HCT116 (cell line): ENCODE measurements at regions not wholly inside any gene's neighbourhood (a gene's known extent, or its start where the extent isn't known, plus 50 kb on each side); places are given as distances from the start of the nearest gene placed in this dataset.

Source experiments
- ATAC-seq: fragments of 200-7000 bp; cut with Tn5 transposase; 2 replicates; pipeline ENCODE4 v1.9.1; 2020; ENCODE audit warnings: mild to moderate bottlenecking, moderate library complexity
- BruUV-seq: library from RNA; stranded (reverse); fragments of 400-500 nt; replicated peaks from 2 replicates; lab custom pipeline; 2021; lab: Mats Ljungman, UMichigan
- CTCF ChIA-PET: fragments of 300-600 bp; sonication (Branson Sonifier 250); formaldehyde crosslinking; loops from one replicate; lab custom pipeline; 2021; ENCODE audit warnings: antibody characterized with exemption; lab: Charles Lee
- POLR2A ChIA-PET: fragments of 300-600, 350-600 bp; sonication (Branson Sonifier 250); formaldehyde crosslinking; loops from one replicate; lab custom pipeline; 2021; ENCODE audit warnings: antibody characterized with exemption; lab: Charles Lee
- RAD21 ChIA-PET, 2 experiments: fragments of 300-600 bp; sonication (Branson Sonifier 250); formaldehyde crosslinking; loops; one replicate each; lab custom pipeline; 2023; ENCODE audit warnings: low total read pairs in 2 of 2; ENCODE audit not compliant: uncharacterized antibody in 2 of 2, unreplicated experiment in 2 of 2, low non-redundant PET in 1 of 2; lab: Charles Lee
- DNase-seq: peaks from one replicate; pipeline ENCODE4 v3.0.0-alpha.2; 2010; ENCODE audit warnings: low read depth, low spot score
- H2AFZ ChIP-seq: fragments of 200-600 bp; shearing (Covaris generic), sonication (generic); 2 replicates; pipeline ENCODE4 v1.6.1; 2017; ENCODE audit warnings: low read depth, mixed run types, mixed read lengths, antibody characterized with exemption, low read length; ENCODE audit not compliant: poor library complexity, severe bottlenecking
- H3K27ac ChIP-seq: 2 replicates; pipeline ENCODE4 v1.5.1; 2012; ENCODE audit warnings: low read depth, low read length
- H3K27me3 ChIP-seq: fragments of 200-600 bp; sonication (generic); 2 replicates; pipeline ENCODE4 v1.6.1; 2016; ENCODE audit warnings: mixed run types, low read length, mixed read lengths; ENCODE audit not compliant: insufficient read depth
- H3K36me3 ChIP-seq, 2 experiments: fragments of 200-500 bp in 1 of 2; fragments of 200-600 bp in 1 of 2; sonication (Bioruptor generic) in 1 of 2; sonication (generic) in 1 of 2; 2 replicates each; pipeline versions ENCODE4 v1.5.1 to v1.6.1; 2014 to 2016; ENCODE audit warnings: low read length in 2 of 2, inconsistent platforms in 1 of 2, mixed read lengths in 1 of 2, mixed run types in 1 of 2; ENCODE audit not compliant: insufficient read depth in 2 of 2, control insufficient read depth in 1 of 2
- H3K4me1 ChIP-seq, 2 experiments: fragments of 200-600 bp in 1 of 2; sonication (generic) in 1 of 2; 2 replicates each; pipeline versions ENCODE4 v1.5.1 to v1.6.1; 2012 to 2017; ENCODE audit warnings: low read length in 2 of 2, inconsistent platforms in 1 of 2, mild to moderate bottlenecking in 1 of 2, mixed read lengths in 1 of 2, mixed run types in 1 of 2, moderate library complexity in 1 of 2; ENCODE audit not compliant: insufficient read depth in 2 of 2, control insufficient read depth in 1 of 2
- H3K4me2 ChIP-seq: fragments of 200-600 bp; sonication (generic); 2 replicates; pipeline ENCODE4 v1.6.1; 2017; ENCODE audit warnings: mixed run types, low read length, mixed read lengths
- H3K4me3 ChIP-seq, 2 experiments: fragments of 200-600 bp in 1 of 2; sonication (generic) in 1 of 2; replicated peaks in 1 of 2; 2 replicates each; pipeline ENCODE4 v1.5.1; 2011 to 2016; ENCODE audit warnings: low read length in 2 of 2, control low read depth in 1 of 2, low read depth in 1 of 2, mild to moderate bottlenecking in 1 of 2, mixed read lengths in 1 of 2, mixed run types in 1 of 2
- H3K79me2 ChIP-seq: fragments of 200-600 bp; sonication (generic); 2 replicates; pipeline ENCODE4 v1.6.1; 2017; ENCODE audit warnings: mild to moderate bottlenecking, mixed run types, low read length, moderate library complexity, mixed read lengths; ENCODE audit not compliant: insufficient read depth
- H3K9ac ChIP-seq: fragments of 200-600 bp; sonication (generic); 2 replicates; pipeline ENCODE4 v1.6.1; 2016; ENCODE audit warnings: low read length, mixed read lengths
- H3K9me2 ChIP-seq: fragments of 200-600 bp; sonication (generic), shearing (Covaris generic); 2 replicates; pipeline ENCODE4 v1.6.1; 2017; ENCODE audit warnings: mixed run types, mild to moderate bottlenecking, moderate library complexity; ENCODE audit not compliant: insufficient read depth
- H3K9me3 ChIP-seq, 2 experiments: fragments of 200-500 bp in 1 of 2; fragments of 200-600 bp in 1 of 2; sonication (Bioruptor generic) in 1 of 2; sonication (generic) in 1 of 2; 2 replicates each; pipeline ENCODE4 v1.6.1; 2014 to 2017; ENCODE audit warnings: low read length in 2 of 2, mixed read lengths in 2 of 2, inconsistent platforms in 1 of 2, low read depth in 1 of 2, mild to moderate bottlenecking in 1 of 2, mixed run types in 1 of 2, moderate library complexity in 1 of 2; ENCODE audit not compliant: control insufficient read depth in 1 of 2, insufficient read depth in 1 of 2
- H4K20me1 ChIP-seq: fragments of 200-600 bp; sonication (generic), shearing (Covaris generic); 2 replicates; pipeline ENCODE4 v1.6.1; 2017; ENCODE audit warnings: mixed run types, mild to moderate bottlenecking, moderate library complexity; ENCODE audit not compliant: insufficient read depth
- ATF3 ChIP-seq: IDR thresholded peaks from 2 replicates; pipeline ENCODE4 v1.6.1; 2012
- CBX3 ChIP-seq: IDR thresholded peaks from 2 replicates; pipeline ENCODE4 v1.6.1; 2012; ENCODE audit warnings: low read depth
- ELF1 ChIP-seq: IDR thresholded peaks from 2 replicates; pipeline ENCODE4 v1.6.1; 2012; ENCODE audit warnings: low read depth, borderline replicate concordance
- EZH2 ChIP-seq: fragments of 200-600 bp; sonication (generic); IDR thresholded peaks from 2 replicates; pipeline ENCODE4 v1.6.1; 2017; ENCODE audit warnings: antibody characterized with exemption, mixed run types
- EZH2phosphoT487 ChIP-seq: fragments of 200-600 bp; IDR thresholded peaks from 2 replicates; pipeline ENCODE4 v1.6.1; 2018; ENCODE audit warnings: antibody characterized with exemption, borderline replicate concordance
- FOSL1 ChIP-seq: IDR thresholded peaks from 2 replicates; pipeline ENCODE4 v1.6.1; 2012; ENCODE audit warnings: low read depth
- MAX ChIP-seq: IDR thresholded peaks from 2 replicates; pipeline ENCODE4 v1.6.1; 2012
- POLR2A ChIP-seq: IDR thresholded peaks from 2 replicates; pipeline ENCODE4 v1.7.0; 2011; ENCODE audit warnings: borderline replicate concordance; ENCODE audit not compliant: insufficient read depth, insufficient read length; ENCODE audit errors: extremely low read depth
- RAD21 ChIP-seq: IDR thresholded peaks from 2 replicates; pipeline ENCODE4 v1.6.1; 2012; ENCODE audit warnings: low read depth, mild to moderate bottlenecking
- SP1 ChIP-seq: IDR thresholded peaks from 2 replicates; pipeline ENCODE4 v1.6.1; 2012; ENCODE audit warnings: low read depth
- SRF ChIP-seq: IDR thresholded peaks from 2 replicates; pipeline ENCODE4 v1.6.1; 2012; ENCODE audit warnings: low read depth
- TCF7L2 ChIP-seq: IDR thresholded peaks from 2 replicates; pipeline ENCODE4 v1.7.0; 2011; ENCODE audit warnings: borderline replicate concordance, inconsistent platforms; ENCODE audit not compliant: insufficient read depth, insufficient read length; ENCODE audit errors: extremely low read depth
- ZFX ChIP-seq: fragments of 450-650 bp; IDR thresholded peaks from 2 replicates; pipeline ENCODE4 v1.6.1; 2017
- ZNF274 ChIP-seq: fragments of 200-500 bp; sonication (Bioruptor generic); IDR thresholded peaks from 2 replicates; pipeline ENCODE4 v1.6.1; 2014; ENCODE audit warnings: mild to moderate bottlenecking, low read depth, low read length, inconsistent platforms
- intact Hi-C: fragments of 100-400 bp; cut with micrococcal nuclease; formaldehyde crosslinking; loops from 2 replicates; pipeline ENCODE4 v1.10.0; 2022

- ChIA-PET POLR2A (no interaction called here), RAD21 (no interaction called here), CTCF (no interaction called here)
- H3K4me2 ChIP-seq: no peak overlapping the region
- no peaks in the 10 kb centered on the region for H4K20me1 ChIP-seq
- DNase-seq (no peak), ATAC-seq (no peak)
- H3K4me1 ChIP-seq: no peaks in the 10 kb centered on the region
- H3K4me3 ChIP-seq: no peak overlapping the region
- BruUV-seq: no TSS peak
- intact Hi-C loops: no loop called here
- TF ChIP-seq ZFX (no peak), CBX3 (no peak), RAD21 (no peak), ELF1 (no peak), ATF3 (no peak), ZNF274 (no peak), POLR2A (no peak), SP1 (no peak), TCF7L2 (no peak), MAX (no peak), SRF (no peak), EZH2phosphoT487 (no peak), EZH2 (no peak), FOSL1 (no peak)
- TF ChIP-seq, all 23 proteins: peak for 0
- Histone ChIP-seq H3K9ac (no peak overlapping the region), H2AFZ (no peak overlapping the region), H3K27ac (no peak overlapping the region), H3K36me3 (no peaks in the 10 kb centered on the region), H3K27me3 (no peaks in the 10 kb centered on the region), H3K79me2 (no peaks in the 10 kb centered on the region), H3K9me3 (no peaks in the 10 kb centered on the region), H3K9me2 (no peaks in the 10 kb centered on the region)
Observed at GRCh38 chr18:60113396-60113795, 213.6 kb downstream of the PMAIP1 start.

- Histone ChIP-seq H3K9me2 (no peaks in the 10 kb centered on the region), H4K20me1 (no peaks in the 10 kb centered on the region), H3K9ac (no peak overlapping the region), H3K4me3 (no peak overlapping the region), H3K36me3 (no peaks in the 10 kb centered on the region), H3K79me2 (no peaks in the 10 kb centered on the region), H3K4me2 (no peak overlapping the region), H3K4me1 (no peaks in the 10 kb centered on the region), H3K9me3 (no peaks in the 10 kb centered on the region), H2AFZ (no peak overlapping the region), H3K27ac (no peak overlapping the region), H3K27me3 (no peaks in the 10 kb centered on the region)
- DNase-seq (no peak), ATAC-seq (no peak)
- ChIA-PET RAD21 (no interaction called here), POLR2A (no interaction called here), CTCF (no interaction called here)
- intact Hi-C loops: no loop called here
- no TSS peak for BruUV-seq
- TF ChIP-seq ZFX (no peak), FOSL1 (no peak)
- TF ChIP-seq, all 23 proteins: peak for 0
Observed at GRCh38 chr18:60112369-60112768, 212.6 kb downstream of the PMAIP1 start.
